ENCODE measurements at regions not wholly inside any gene's neighbourhood (a gene's known extent, or its start where the extent isn't known, plus 50 kb on each side); places are given as distances from the start of the nearest gene placed in this dataset.

GRCh38 chr17:72258711-72259110 lies 137.9 kb downstream of the SOX9 start:
- TF ChIP-seq POLR2A (IDR thresholded peaks at IDR 0.05) = no peak
- TF ChIP-seq, protein P1, sequence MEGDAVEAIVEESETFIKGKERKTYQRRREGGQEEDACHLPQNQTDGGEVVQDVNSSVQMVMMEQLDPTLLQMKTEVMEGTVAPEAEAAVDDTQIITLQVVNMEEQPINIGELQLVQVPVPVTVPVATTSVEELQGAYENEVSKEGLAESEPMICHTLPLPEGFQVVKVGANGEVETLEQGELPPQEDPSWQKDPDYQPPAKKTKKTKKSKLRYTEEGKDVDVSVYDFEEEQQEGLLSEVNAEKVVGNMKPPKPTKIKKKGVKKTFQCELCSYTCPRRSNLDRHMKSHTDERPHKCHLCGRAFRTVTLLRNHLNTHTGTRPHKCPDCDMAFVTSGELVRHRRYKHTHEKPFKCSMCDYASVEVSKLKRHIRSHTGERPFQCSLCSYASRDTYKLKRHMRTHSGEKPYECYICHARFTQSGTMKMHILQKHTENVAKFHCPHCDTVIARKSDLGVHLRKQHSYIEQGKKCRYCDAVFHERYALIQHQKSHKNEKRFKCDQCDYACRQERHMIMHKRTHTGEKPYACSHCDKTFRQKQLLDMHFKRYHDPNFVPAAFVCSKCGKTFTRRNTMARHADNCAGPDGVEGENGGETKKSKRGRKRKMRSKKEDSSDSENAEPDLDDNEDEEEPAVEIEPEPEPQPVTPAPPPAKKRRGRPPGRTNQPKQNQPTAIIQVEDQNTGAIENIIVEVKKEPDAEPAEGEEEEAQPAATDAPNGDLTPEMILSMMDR (IDR thresholded peaks at IDR 0.05) = no peak

All from ovary (tissue), 3 donors.